ENCODE measurements at regions not wholly inside any gene's neighbourhood (a gene's known extent, or its start where the extent isn't known, plus 50 kb on each side); places are given as distances from the start of the nearest gene placed in this dataset.

DNA sequence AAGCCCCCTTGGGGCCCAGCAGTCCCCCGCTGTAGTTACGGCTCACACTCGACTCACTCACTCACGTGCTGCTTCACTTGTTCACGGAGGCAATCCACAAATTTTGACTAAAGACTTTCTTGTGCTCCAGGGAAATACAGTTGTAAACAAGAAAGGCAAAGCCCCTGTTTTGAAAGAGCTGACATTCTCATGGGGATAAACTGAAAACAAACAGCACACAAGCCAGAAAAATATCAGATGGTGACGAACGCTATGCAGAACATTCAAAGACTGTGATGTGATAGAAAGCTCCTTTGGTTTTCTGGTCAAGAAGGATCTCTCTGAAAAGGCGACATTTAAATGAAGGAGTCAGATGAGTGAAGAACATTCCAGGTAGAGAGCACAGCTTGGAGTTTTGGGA lies 385.3 kb upstream of the SMIM21 start:
- ATAC-seq (no peak), DNase-seq (ENCODE audit: low spot score) (no peak)

DNA sequence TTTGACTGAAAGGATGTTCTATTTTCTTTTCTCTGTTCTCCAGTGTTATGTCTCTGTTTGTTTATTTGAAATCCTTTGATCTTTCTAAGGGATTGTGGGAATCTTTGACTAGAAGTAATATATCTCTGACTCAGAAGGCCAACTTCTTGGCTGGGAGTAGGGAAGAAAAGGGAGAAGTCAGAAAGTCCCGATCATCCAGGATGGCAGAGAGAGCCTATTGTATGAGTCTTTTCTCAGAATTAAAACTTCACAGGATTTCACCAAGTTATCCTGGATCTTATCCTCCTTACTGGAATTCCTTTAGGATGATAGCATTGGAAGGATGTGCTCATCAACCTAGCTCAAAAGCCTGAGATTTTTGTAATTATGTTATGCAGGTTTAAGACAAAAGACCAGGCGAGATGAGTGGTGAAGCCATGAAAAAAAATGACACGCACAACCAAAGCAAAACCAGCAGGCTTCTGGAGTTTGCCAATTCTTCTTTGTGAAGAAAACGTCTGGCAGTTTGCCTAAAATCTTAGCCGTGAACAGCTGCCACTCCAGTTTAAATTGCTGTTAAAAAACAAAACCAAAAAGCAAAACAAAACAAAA lies 383.6 kb upstream of the SMIM21 start:
- ATAC-seq: no peak
- no peak for DNase-seq (ENCODE audit: low spot score)

DNA sequence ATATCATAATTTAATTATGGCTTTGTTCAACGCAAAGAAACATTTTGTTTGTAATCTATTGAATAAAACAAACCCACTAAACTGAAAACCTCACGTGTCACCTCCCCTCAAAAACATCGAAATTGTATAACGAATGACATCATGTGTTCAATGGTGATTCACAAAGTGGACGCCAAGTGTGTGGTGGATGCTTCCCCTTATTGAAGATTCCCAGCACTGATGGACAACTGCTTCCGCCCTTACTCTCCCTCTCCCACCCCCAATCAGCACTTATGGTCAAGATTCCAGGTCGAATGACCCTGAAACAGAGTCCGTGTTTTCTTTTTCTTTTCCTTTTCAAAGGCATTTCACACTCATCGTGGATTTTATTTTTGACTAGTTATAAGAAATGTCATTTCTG lies 383.0 kb upstream of the SMIM21 start:
- no peak for DNase-seq (ENCODE audit: low spot score)
- ATAC-seq: no peak

DNA sequence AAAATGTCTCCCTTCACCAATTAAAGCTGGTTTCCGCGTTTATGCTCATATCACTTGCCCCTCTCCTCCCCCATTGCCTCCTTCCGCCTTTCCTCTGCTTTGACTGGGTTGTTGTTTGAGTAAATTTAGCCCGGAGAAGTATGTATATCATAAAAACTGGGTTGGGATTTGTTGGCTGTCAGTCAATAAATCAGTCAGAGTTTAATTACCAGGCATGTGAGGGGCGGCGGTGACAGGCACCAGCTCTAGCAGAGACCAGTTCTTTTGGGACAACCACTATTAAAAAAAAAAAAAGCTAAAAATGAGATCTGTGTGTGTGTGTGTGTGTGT lies 382.4 kb upstream of the SMIM21 start:
- no peak for DNase-seq (ENCODE audit: low spot score)
- ATAC-seq: no peak

DNA sequence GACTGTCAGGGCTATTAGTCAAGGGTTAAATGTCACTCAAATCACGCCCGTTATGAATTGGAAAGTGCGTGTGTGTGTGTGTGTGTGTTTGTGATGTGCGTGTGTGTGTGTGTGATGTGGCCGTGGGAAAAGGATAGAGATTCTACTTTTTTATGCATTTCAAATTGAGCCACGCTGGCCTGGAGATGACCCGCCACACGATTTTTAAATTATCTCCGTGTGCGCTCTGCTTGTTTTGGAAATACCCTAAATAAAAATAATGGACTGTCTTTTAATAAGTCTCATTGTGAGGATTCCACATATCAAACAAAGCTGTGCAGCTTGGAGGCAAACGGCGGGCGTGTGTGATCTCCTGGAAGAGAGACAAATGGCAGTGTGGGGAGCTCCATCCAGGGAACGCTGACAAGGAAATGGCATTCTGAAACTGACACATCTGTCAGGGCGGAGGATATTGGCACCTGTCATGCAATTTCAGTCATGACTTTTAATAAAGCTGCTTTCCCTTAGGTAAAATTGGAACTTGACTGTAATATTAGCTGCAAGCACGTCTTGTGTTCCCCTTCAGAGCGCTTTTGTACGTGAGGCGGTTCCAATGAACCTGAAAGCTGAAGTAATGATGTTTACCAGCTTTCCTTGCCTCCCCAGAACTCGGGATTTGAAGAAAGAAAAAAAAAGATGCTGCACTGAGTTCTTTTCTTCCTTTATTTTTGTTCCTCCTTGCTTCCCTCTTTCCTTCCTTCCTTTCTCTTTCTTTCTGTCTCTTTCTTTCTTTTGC lies 381.8 kb upstream of the SMIM21 start:
- DNase-seq (ENCODE audit: low spot score) (no peak), ATAC-seq (no peak)

DNA sequence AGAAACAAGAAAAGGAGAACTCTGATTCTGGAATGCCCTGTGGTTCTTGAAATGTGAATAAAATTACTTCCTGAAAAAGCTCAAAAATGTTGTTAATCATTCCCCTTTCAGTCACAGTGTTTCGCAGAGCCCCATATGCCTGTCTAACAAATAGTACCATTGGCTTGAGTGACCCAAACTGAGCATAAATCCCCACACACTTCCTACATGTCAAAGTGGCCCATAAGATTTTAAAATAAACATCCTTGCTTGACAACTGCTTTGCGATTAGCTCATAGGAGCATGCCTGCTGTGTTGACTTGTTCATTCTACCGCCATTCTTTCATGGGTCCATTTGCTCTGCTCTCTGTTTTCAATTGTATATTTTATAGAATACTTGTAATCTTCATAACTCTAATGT lies 377.8 kb upstream of the SMIM21 start:
- no peak for DNase-seq (ENCODE audit: low spot score)
- ATAC-seq: no peak

DNA sequence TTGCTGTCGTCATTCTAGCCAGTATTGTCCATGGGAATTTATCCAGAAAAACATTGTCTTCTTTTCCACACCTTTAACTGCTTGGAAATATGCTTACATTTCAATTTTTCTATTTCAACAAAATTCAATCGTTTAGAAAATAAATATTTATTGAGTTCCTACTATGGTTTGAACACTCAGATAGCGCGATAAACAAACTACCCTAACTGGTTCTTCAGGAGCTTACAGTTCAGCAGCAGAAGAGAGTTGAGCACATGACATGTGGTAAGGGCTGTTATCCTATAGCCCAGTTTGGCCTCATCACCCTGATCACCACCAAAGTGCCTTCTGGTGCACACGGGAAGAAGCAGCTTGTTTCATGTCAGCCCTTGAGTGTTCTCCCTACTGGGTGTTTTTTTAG lies 375.2 kb upstream of the SMIM21 start:
- no peak for ATAC-seq
- DNase-seq (ENCODE audit: low spot score): no peak

DNA sequence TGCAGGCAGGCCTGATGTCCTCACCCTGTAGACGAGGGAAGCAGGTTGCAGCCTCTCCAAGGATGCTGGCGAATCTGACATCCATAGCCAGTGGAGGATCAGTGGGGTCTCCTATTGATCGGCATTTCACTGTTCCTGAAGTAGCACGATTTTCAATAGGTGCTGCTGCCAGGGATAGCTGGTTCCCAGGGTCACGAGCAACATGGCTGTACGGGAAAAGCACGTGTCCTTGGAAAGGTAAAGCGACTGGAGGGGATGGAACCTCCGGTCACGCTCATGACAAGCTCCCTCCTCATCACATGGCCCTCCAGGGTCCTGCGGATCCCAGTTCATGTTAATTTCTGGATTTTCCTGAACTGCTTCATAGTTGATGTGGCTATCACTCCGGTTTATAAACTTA lies 373.7 kb upstream of the SMIM21 start:
- no peak for ATAC-seq
- no peak for DNase-seq (ENCODE audit: low spot score)

DNA sequence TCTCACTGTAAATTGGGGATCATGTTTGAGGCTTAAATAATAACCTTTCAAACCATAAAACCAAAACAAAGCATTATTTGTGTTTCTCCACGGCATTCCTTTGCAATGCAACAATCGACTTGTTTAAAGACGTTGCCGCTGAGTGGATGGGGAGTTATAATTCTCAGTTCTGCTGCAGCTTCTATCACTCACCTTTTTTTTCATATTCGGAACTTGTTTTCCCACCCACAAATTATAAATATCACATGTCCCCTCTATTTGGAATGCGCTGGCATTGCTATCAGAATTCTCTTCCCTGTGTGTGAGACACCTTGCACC lies 372.8 kb upstream of the SMIM21 start:
- DNase-seq (ENCODE audit: low spot score) (no peak), ATAC-seq (no peak)

DNA sequence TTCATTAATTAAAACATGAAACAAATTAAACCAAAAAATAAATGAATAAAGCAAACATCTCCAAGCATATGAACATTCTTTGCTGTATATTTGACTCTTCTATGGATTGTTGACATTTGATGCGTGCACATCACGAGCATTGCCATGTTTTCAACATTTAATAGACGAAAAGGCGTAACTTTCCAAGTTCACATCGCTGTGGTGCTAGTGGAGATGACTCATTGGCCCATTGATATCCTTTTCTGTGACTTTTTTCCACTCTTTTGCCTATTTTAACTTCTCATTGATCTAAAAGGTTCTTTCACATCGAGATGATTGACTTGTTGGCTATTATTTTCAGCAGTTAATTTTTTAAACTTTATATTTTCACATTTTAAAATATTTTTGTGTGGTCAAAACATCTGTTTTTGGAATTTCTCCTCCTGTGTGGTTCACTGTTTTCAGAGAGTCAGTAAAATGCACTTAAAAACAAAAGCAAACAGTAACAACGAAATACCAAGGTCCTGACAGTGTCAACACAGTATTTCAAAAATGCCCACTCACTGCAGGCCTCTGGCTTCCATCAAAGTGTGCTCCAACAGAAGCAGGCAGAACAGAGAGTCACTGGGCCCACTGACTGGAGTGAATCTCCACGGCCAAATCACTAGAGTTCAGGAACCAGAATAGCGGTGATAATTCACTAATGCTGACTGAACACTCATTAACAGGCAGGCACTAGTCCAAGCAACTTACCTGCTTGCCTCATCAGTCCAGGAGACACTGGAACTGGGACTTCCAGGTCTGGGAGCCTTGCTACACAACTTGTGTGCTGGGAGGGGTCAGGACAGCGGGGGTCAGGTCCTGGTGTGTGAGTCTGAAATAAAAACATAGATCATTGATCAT lies 372.2 kb upstream of the SMIM21 start:
- DNase-seq (ENCODE audit: low spot score): no peak
- ATAC-seq: no peak

DNA sequence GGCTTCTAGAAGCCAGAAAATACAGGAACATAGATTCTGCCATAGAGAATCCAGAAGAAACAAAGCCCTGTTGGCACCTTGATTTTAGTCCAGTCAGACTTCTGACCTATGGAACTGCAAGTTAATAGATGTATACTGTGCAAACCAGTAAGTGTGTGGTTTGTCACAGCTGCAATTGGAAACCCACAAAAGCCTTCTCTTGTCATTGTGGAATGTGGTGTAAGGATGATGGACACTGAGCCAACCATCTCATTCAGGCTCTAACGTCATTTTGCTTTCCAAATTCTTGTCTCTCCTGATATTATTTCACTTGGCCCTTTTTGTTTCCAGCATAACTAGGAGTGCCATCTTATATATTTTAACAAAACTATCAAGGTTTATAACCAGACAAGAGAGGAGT lies 369.5 kb upstream of the SMIM21 start:
- ATAC-seq (no peak), DNase-seq (ENCODE audit: low spot score) (no peak)

DNA sequence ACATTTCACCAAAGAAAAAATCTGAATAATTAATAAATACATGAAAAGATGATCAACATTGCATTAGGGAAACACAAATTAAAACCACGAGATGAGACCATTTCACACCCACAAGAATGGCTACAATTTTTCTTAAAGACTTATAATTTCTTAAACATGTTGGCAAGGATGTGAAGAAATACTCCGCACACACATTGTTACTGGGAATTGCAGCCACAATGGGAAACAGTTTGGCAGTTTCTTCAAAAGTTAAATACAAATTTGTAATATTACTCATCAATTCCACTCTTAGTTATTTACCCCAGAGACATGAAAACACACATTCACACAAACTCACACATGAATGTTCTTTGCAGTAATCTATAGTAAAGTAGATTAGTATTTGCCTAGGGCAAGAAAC lies 363.3 kb upstream of the SMIM21 start:
- no peak for ATAC-seq
- no peak for DNase-seq (ENCODE audit: low spot score)

DNA sequence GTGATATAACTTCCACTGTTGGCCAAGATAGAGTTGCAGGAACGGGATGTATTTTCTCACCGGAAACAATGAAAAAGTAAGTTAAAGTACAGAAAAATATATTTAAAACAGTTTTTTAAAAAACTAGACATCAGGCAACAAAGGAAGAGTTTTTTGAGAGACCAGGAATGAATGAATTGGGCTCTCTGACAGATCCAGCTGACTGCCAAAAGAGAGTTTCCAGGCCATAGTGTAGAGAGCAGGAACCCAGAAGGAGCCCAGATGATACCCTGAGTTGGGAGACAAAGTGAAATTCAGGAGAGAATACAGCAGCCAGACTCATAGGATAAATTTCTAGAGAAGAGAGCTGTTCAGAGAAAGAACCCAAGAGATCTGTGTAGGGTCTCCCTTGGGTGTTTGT lies 362.6 kb upstream of the SMIM21 start:
- no peak for ATAC-seq
- DNase-seq (ENCODE audit: low spot score): no peak

DNA sequence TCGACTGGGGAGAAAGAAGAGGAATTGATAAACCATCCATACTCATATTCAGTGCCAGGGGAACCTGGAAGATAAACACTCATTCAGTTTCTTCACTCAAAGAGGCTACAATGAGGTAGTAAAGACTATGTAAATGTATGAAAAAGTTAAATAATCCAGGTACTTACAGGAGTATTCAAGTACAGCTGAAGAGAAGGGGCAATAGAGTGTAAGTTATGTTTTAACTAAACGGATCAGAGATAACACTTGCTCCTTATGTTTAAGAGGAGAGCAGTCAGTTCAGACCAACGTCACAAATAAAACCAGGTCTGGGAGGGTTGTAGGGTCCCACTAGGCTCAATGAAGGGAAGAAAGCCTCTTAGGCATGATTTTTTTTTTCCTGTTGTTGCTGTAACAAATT lies 358.3 kb upstream of the SMIM21 start:
- ATAC-seq: no peak
- DNase-seq (ENCODE audit: low spot score): no peak

DNA sequence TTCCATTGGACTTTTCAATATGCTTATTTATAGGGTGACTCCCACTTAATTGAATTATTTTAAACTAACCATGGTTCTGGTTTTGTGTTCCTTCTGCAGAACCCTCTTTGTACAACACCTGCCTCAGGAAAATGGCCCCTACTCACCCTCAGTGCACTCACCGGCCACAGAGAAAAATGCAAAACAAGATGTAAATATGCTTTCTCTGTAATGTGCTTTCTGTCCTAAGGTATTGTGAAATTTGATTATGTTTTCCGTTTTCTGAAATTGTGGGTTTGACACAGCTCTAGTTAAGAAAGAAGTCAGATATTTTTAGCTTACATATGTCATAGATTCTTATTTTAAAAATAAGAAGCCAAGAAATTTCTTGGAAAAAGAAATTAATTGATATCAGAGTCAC lies 357.7 kb upstream of the SMIM21 start:
- no peak for DNase-seq (ENCODE audit: low spot score)
- ATAC-seq: no peak

DNA sequence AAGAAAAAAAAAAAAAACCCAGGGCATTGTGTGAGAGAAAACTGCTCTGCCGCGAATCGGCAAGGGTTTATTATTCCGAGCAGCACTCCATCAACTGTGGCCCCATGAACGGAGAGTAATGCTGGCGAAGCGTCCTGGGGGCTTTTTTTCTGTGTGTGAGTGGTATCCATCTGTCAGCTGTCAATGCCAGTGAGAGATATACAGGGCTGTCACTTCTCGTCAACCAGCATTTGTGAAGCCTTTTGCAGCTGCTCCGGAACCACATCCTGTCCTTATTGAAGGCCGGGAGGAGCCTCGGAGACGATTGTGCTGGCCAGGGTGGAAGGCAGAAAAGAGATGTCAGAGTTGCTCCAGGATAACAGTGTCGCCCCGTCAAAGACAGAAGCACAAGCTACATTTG lies 356.9 kb upstream of the SMIM21 start:
- DNase-seq (ENCODE audit: low spot score): no peak

DNA sequence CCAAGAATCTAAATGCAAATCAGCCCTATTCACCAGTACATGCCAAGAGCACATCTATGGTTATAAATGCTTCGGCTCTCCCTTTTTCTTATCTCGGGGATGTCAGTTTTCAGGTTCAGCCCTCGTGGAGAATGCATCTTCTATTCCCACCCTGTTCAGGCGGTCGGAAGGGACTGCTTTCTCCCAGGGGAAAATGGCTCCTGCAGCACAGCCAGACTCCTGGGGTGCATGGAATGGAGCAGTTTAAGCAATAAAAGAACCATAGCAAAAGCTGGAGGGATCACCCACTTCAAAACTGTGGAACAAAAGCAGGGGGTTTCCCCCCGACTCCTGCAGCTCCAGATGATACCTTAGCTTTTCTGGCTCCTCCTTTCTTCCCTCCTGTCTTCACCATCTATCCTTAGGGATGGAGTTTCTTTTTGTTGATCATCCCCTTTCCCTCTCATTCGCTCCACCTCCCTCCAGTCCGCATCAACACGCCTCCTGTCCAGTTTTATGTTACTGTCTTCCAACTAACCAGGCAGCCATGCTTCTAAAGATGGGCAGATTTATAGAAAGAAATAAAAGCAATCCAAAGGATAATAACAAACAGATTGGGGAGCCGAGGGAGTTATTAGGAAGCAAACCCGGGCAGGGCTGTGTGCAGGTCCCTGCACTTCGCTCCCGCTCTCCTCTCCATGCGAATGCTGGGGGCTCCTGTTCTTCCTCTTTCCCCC lies 356.2 kb upstream of the SMIM21 start:
- no peak for DNase-seq (ENCODE audit: low spot score)
- no peak for ATAC-seq

More for the DNA sequence above, 356.9 kb upstream of the SMIM21 start:
- ATAC-seq: no peak

DNA sequence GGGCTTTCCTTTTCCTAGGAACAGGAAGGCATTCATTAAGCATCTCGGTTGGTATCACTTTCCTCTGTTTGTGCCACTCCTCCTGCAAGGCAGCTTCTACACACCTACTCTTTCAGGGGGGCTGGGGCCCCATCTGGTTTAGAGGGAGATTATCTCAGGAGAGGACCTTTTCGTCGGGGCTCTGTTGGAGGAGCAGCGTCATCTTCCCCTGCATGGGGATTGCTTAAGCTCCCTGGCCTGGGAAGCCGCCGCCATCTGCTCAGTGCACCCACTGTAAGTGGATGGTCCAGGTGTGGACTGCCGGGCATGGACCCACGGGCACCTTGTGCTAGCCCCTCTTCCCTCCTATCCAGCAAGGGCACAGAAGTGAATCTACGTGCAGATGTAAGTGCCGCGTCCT lies 355.3 kb upstream of the SMIM21 start:
- ATAC-seq (no peak), DNase-seq (ENCODE audit: low spot score) (no peak)

DNA sequence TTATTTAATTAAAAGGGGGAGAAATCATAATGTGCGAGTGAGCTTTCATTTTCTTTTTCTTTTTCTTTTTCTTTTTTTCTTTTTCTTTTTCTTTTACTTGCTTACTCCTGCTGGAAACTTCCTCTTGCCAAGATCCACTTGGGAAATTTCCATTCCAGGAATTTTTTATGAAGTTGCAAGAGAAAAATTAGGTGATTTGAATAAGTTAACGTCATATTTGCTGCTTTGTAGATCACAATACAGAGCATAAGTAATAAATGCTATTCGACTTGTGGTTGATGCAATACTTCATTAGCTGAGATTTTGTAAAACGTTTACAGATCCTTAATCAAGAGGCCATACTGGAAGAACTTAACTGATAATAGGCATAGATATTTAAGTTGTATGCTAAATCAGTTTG lies 354.7 kb upstream of the SMIM21 start:
- ATAC-seq: no peak
- DNase-seq (ENCODE audit: low spot score): no peak

DNA sequence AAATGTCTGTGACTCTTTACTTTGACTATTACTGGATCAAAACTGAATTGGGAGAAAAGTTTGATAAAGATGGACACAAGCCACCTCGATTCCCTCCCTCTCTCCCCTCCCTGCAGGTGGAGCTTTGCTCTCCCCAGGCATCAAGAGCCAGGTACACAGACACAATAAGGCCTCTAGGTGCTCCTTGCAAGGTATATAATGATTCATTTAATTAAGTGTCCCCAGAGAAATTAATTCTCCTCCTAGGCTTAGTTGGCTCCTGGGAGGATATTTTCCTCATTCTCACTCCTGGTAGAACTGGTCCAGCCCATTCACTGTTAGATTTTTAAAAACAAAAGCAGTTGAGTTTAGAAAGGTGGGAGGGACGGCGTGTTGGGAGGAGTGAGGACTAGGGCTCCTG lies 352.4 kb upstream of the SMIM21 start:
- ATAC-seq (no peak), DNase-seq (ENCODE audit: low spot score) (no peak)

DNA sequence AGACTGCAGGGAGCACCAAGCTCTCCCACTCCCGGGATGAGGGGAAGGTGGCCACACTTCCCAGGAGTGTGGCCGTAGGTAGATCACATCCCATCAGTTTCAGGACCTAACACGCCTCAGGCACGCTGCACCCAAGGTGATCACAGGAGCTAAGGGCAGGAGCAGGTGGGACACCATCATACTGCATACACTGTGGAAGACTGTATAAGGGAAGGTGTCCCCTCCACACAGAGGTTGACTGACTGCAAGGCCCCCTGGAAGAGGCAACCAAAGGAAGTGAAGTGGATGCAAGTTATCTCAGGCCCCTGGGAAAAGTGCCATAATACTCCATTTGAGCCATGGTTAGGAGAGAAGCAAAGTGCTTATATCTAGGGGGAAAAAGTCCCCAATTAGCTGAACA lies 351.9 kb upstream of the SMIM21 start:
- ATAC-seq: no peak
- no peak for DNase-seq (ENCODE audit: low spot score)

DNA sequence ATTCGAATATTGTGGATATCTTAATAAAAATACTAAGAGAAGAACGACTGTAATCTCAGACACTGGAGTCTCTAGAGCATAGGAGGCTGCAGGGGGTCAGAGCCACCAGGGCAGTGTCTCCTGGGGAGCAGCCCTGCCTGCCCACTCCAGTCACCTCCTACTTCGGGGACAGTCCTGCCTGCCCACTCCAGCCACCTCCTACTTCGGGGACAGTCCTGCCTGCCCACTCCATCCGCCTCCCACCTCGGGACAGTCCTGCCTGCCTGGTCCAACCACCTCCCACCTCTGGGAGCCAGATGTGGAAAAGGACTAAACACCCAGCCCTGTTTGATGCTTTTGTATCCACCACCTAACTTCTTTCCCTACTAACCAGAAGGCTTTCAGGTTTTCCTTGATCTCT lies 350.1 kb upstream of the SMIM21 start:
- no peak for ATAC-seq

More for the DNA sequence above, 350.1 kb upstream of the SMIM21 start:
- no peak for DNase-seq (ENCODE audit: low spot score)

Measured in left lobe of liver (tissue), 2 donors.